ENCODE measurements at regions not wholly inside any gene's neighbourhood (a gene's known extent, or its start where the extent isn't known, plus 50 kb on each side); places are given as distances from the start of the nearest gene placed in this dataset.

DNA sequence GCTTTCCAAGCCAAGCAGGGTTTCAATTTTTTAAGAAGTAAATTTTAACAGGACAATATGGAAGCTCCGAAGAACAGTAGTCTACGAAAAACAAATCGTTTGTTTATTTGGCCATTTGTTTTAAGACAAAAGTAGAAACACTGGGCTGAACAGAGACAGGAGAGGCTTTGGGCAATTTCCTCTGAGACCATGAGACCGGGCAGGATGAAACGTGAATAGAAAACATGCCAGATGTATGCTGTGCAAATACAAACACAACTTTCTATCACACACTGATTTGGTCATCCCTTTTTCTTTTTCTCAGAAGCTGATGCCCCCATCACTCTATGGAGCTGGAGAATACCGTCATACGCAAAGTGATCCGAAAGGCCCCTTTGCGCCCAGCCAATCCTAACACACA, 1111.1 kb downstream of the BCL11B start:
- H3K27ac ChIP-seq, result no peak overlapping the region
- TF ChIP-seq, protein P1, sequence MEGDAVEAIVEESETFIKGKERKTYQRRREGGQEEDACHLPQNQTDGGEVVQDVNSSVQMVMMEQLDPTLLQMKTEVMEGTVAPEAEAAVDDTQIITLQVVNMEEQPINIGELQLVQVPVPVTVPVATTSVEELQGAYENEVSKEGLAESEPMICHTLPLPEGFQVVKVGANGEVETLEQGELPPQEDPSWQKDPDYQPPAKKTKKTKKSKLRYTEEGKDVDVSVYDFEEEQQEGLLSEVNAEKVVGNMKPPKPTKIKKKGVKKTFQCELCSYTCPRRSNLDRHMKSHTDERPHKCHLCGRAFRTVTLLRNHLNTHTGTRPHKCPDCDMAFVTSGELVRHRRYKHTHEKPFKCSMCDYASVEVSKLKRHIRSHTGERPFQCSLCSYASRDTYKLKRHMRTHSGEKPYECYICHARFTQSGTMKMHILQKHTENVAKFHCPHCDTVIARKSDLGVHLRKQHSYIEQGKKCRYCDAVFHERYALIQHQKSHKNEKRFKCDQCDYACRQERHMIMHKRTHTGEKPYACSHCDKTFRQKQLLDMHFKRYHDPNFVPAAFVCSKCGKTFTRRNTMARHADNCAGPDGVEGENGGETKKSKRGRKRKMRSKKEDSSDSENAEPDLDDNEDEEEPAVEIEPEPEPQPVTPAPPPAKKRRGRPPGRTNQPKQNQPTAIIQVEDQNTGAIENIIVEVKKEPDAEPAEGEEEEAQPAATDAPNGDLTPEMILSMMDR (IDR thresholded peaks at IDR 0.05), result no peak
- H3K9ac ChIP-seq, result no peak overlapping the region
- H3K79me2 ChIP-seq, result no peaks in the 10 kb centered on the region
- H3K4me2 ChIP-seq (ENCODE audit: low read length), result no peak overlapping the region
- no peaks in the 10 kb centered on the region for H3K36me3 ChIP-seq (ENCODE audit: control insufficient read depth, insufficient read depth, low read length)
- H2AFZ ChIP-seq, result no peak overlapping the region
- no peaks in the 10 kb centered on the region for H3K9me3 ChIP-seq (ENCODE audit: control insufficient read depth, low read length)
- no peaks in the 10 kb centered on the region for H3K27me3 ChIP-seq (ENCODE audit: control insufficient read depth, insufficient read depth, low read length)
- H3K4me3 ChIP-seq (ENCODE audit: low read depth, low read length), result no peak overlapping the region
- no peaks in the 10 kb centered on the region for H3K4me1 ChIP-seq

DNA sequence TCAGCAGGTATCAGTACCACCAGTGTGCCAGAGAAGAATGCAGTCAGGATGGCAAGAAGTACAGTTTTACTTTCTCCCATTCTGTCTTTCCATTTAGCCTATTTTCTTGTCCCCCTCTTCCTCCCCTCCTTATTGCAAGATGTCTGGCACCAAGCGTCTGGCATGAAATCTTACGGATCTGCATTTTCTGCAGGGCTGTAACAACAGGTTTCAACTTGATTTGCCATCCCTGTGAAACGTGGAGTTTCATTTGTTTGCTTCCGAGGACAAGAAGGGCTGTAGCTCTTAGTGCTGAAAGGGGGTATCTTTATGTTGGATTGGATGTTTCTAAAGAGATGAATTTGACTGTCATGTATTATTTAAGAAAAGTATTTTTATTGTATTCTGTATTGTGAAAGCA, 1110.6 kb downstream of the BCL11B start:
- Histone ChIP-seq H3K4me3 (ENCODE audit: low read depth, low read length) (no peak overlapping the region), H2AFZ (no peak overlapping the region), H3K27ac (no peak overlapping the region), H3K27me3 (ENCODE audit: control insufficient read depth, insufficient read depth, low read length) (no peaks in the 10 kb centered on the region), H3K36me3 (ENCODE audit: control insufficient read depth, insufficient read depth, low read length) (no peaks in the 10 kb centered on the region), H3K9ac (no peak overlapping the region), H3K4me2 (ENCODE audit: low read length) (no peak overlapping the region), H3K79me2 (no peaks in the 10 kb centered on the region), H3K9me3 (ENCODE audit: control insufficient read depth, low read length) (no peaks in the 10 kb centered on the region), H3K4me1 (no peaks in the 10 kb centered on the region)
- TF ChIP-seq, protein P1 (IDR thresholded peaks at IDR 0.05), result no peak

DNA sequence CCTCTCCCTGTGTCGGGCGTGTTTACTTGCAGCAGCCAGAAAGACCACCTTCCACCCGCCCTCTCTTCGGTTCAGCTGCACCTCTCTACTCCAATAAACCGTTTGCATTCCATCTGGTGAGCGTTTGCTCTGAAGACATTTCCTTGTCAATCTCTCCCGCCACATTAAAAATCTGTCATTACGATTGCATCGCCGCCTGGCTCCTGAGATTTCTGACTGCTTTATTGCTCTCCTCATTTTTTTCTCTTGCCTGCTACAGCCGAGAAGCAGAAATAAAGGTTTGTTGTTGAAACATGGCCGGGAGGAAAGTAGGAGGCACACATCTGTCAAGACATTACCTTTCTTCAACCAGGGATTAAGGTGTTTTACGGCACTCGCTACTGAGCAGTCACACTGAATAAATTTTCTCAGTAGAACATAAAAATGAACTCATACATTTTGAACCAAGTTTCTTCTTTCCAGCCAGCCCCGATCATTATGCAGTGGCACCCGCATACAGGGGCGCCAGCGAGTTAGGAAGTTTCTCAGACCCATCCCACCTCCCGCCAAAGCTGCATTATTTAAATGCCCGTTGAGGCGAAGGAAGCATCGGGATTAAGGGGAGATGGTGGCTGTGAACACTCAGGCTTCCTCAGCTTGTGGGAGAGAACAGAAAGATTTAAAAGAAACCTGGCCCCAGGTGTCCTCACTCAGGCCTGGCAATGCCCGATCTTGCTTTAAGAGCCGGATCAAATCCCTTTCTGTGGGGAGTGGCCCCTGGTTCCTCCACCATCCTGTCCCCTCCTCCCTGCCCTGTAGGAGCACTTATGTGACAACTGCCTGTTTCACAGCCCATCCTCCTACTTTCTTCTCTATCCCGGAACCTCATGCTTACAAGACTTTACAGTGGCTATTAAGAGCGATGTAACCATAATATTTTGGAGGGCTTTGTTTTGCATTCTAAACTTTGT, 1108.9 kb downstream of the BCL11B start:
- H3K9me3 ChIP-seq (ENCODE audit: control insufficient read depth, low read length), result no peaks in the 10 kb centered on the region
- TF ChIP-seq, protein P1 (IDR thresholded peaks at IDR 0.05), result no peak

GRCh38 chr14:98163873-98164272, 1108.1 kb downstream of the BCL11B start:
- Histone ChIP-seq H3K4me1 (no peaks in the 10 kb centered on the region), H3K36me3 (ENCODE audit: control insufficient read depth, insufficient read depth, low read length) (no peaks in the 10 kb centered on the region), H3K4me3 (ENCODE audit: low read depth, low read length) (no peak overlapping the region), H3K9ac (no peak overlapping the region), H3K79me2 (no peaks in the 10 kb centered on the region), H2AFZ (no peak overlapping the region), H3K4me2 (ENCODE audit: low read length) (no peak overlapping the region), H3K27me3 (ENCODE audit: control insufficient read depth, insufficient read depth, low read length) (no peaks in the 10 kb centered on the region), H3K27ac (no peak overlapping the region), H3K9me3 (ENCODE audit: control insufficient read depth, low read length) (no peaks in the 10 kb centered on the region)
- TF ChIP-seq, protein P1 (IDR thresholded peaks at IDR 0.05), result no peak

More for the DNA sequence above, 1108.9 kb downstream of the BCL11B start:
- H3K4me1 ChIP-seq, result no peaks in the 10 kb centered on the region
- H3K27ac ChIP-seq, result no peak overlapping the region
- H3K36me3 ChIP-seq (ENCODE audit: control insufficient read depth, insufficient read depth, low read length), result no peaks in the 10 kb centered on the region
- no peak overlapping the region for H3K9ac ChIP-seq
- H3K4me3 ChIP-seq (ENCODE audit: low read depth, low read length), result no peak overlapping the region
- H3K79me2 ChIP-seq, result no peaks in the 10 kb centered on the region
- peak overlapping the region; percentile 45 for H2AFZ ChIP-seq
- no peaks in the 10 kb centered on the region for H3K27me3 ChIP-seq (ENCODE audit: control insufficient read depth, insufficient read depth, low read length)
- H3K4me2 ChIP-seq (ENCODE audit: low read length), result no peak overlapping the region
